ENCODE measurements at regions not wholly inside any gene's neighbourhood (a gene's known extent, or its start where the extent isn't known, plus 50 kb on each side); places are given as distances from the start of the nearest gene placed in this dataset.

DNA sequence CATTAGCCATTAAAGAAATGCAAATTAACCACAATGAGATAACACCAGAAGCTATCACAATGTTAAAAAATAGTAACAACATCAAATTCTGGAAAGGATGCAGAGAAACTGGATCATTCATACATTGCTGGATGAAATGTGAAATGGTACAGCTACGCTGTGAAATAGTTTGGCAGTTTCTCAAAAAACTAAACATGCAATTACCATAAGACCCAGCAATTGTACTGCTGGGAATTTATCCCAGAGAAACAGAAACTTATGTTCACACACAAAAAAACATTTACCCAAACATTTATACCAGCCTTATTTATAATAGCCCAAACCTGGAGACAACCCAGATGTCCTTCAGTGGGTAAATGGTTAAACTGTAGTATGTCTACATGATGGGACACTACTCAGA, 592.9 kb downstream of the ZNF608 start:
- Mint-ChIP-seq H3K4me1 (ENCODE audit: low read depth) (no peaks in the 10 kb centered on the region), H3K27me3 (no peaks in the 10 kb centered on the region), H3K9me3 (ENCODE audit: low read depth) (peaks cover 49% of the 10 kb centered on the region), H3K4me3 (ENCODE audit: low read depth) (no peak overlapping the region), H3K27ac (no peak overlapping the region), H3K36me3 (ENCODE audit: insufficient read depth) (peaks cover 16% of the 10 kb centered on the region)
- TF ChIP-seq, protein P1, sequence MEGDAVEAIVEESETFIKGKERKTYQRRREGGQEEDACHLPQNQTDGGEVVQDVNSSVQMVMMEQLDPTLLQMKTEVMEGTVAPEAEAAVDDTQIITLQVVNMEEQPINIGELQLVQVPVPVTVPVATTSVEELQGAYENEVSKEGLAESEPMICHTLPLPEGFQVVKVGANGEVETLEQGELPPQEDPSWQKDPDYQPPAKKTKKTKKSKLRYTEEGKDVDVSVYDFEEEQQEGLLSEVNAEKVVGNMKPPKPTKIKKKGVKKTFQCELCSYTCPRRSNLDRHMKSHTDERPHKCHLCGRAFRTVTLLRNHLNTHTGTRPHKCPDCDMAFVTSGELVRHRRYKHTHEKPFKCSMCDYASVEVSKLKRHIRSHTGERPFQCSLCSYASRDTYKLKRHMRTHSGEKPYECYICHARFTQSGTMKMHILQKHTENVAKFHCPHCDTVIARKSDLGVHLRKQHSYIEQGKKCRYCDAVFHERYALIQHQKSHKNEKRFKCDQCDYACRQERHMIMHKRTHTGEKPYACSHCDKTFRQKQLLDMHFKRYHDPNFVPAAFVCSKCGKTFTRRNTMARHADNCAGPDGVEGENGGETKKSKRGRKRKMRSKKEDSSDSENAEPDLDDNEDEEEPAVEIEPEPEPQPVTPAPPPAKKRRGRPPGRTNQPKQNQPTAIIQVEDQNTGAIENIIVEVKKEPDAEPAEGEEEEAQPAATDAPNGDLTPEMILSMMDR (IDR thresholded peaks at IDR 0.05; ENCODE audit: unreplicated experiment): no peak
- DNase-seq (ENCODE audit: low spot score, unreplicated experiment): no peak

DNA sequence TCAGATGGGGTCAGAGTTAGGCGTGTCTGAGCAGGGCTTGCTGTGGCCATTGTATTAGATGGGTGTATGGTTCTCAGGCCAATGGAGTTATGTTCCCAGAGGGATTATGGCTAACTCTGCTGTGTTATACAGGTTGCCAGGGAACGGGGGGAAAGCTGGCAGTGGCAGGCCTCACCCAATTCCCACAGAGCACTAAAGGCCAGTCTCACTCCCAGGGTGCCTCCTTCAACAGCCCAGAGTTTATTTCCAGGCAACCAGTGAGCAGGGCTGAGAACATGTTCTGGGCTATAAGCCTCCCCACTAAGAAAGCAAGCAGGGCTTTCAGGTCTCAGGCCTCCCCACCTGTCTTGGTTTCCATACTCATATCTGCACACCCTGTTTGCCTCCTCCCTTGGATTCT, 597.9 kb downstream of the ZNF608 start:
- Mint-ChIP-seq H3K9me3 (ENCODE audit: low read depth) (peaks cover 48% of the 10 kb centered on the region), H3K27me3 (no peaks in the 10 kb centered on the region), H3K36me3 (ENCODE audit: insufficient read depth) (peaks cover 10% of the 10 kb centered on the region), H3K4me1 (ENCODE audit: low read depth) (no peaks in the 10 kb centered on the region), H3K27ac (no peak overlapping the region), H3K4me3 (ENCODE audit: low read depth) (no peak overlapping the region)
- DNase-seq (ENCODE audit: low spot score, unreplicated experiment): no peak
- TF ChIP-seq, protein P1 (IDR thresholded peaks at IDR 0.05; ENCODE audit: unreplicated experiment): no peak

DNA sequence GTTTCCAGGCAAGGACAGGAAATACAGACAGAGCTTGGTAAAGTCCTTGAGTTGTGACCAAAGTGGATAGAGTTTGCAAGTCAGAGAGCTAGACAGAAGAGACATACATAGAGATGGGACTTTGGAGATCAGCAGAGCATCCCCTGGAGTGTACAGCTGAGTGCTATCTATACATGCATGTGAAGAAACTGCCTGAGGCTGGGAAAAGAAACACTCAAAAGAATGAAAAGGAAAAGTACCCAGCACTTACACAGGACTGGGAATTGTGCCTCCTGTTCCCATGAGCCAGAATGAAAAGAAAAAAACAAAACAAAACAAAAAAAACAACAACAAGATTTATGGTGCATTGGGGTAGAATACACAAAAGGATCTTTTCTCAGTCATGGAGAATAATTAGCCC, 606.4 kb downstream of the ZNF608 start:
- Mint-ChIP-seq H3K4me3 (ENCODE audit: low read depth) (no peak overlapping the region), H3K36me3 (ENCODE audit: insufficient read depth) (peaks cover 2% of the 10 kb centered on the region), H3K27me3 (no peaks in the 10 kb centered on the region), H3K27ac (no peak overlapping the region), H3K4me1 (ENCODE audit: low read depth) (no peaks in the 10 kb centered on the region), H3K9me3 (ENCODE audit: low read depth) (peaks cover 14% of the 10 kb centered on the region)
- TF ChIP-seq, protein P1 (IDR thresholded peaks at IDR 0.05; ENCODE audit: unreplicated experiment): no peak
- DNase-seq (ENCODE audit: low spot score, unreplicated experiment): no peak

DNA sequence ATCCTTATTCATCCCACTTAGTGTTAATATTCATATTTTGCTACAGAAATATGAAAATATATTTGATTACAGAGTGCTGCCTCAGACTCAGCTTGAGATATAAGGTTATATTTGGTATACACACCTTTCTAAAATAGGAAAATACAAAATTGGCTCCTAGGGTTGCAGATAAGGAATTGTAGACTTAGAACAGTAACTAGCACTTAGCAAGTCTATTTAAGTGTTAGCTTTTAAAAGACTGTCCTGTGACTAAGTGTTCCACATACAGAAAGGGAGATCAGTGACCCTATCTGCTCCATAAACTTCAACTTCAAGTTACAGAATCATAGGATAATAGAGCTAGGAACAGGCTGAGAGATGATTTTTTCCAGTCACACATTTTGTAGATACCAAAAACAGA, 607.0 kb downstream of the ZNF608 start:
- Mint-ChIP-seq H3K36me3 (ENCODE audit: insufficient read depth) (peaks cover 2% of the 10 kb centered on the region), H3K4me3 (ENCODE audit: low read depth) (no peak overlapping the region), H3K9me3 (ENCODE audit: low read depth) (peaks cover 14% of the 10 kb centered on the region), H3K27ac (no peak overlapping the region), H3K27me3 (no peaks in the 10 kb centered on the region), H3K4me1 (ENCODE audit: low read depth) (no peaks in the 10 kb centered on the region)
- DNase-seq (ENCODE audit: low spot score, unreplicated experiment): no peak
- TF ChIP-seq, protein P1 (IDR thresholded peaks at IDR 0.05; ENCODE audit: unreplicated experiment): no peak

DNA sequence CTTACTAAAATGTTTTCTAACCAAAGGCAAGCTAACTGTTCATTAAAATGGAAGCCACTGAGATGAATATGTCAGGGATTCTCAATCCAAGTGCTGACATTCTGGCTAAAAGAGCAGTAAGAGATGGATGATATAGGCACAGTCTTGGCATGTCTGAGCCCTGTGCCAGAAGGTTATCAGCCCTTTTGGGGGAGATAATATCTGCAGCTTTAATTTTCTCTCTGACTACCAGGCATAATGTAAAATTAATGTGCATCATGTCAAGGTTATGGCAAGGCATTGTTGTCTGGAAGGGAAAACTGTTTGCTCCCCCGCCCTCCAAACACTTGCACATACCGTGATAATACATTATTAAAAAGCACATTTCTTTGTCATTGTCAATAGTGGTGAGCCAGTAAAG, 609.8 kb downstream of the ZNF608 start:
- Mint-ChIP-seq H3K4me1 (ENCODE audit: low read depth) (peaks cover 4% of the 10 kb centered on the region), H3K36me3 (ENCODE audit: insufficient read depth) (no peaks in the 10 kb centered on the region), H3K27me3 (no peaks in the 10 kb centered on the region), H3K9me3 (ENCODE audit: low read depth) (peaks cover 3% of the 10 kb centered on the region), H3K27ac (no peak overlapping the region), H3K4me3 (ENCODE audit: low read depth) (no peak overlapping the region)
- DNase-seq (ENCODE audit: low spot score, unreplicated experiment): no peak
- TF ChIP-seq, protein P1 (IDR thresholded peaks at IDR 0.05; ENCODE audit: unreplicated experiment): no peak
